Tibial nerve (tissue), 4 donors: ENCODE measurements at regions not wholly inside any gene's neighbourhood (a gene's known extent, or its start where the extent isn't known, plus 50 kb on each side); places are given as distances from the start of the nearest gene placed in this dataset.
"Not testable (repeated sequence)": the region's sequence is repeated elsewhere in the genome, so short reads cannot be mapped to it uniquely, and the experiment has no call there.

ENCODE experiments used
- EP300 ChIP-seq, 2 donors: sonication (generic); formaldehyde crosslinking; IDR thresholded peaks; one replicate each; pipeline ENCODE4 v1.6.1; 2017; ENCODE audit warnings: antibody characterized with exemption in 2 of 2, mild to moderate bottlenecking in 1 of 2
- POLR2A ChIP-seq, 2 donors: fragments of 450-650 bp; IDR thresholded peaks; one replicate each; pipeline ENCODE4 v1.6.1; 2017; ENCODE audit warnings: antibody characterized with exemption in 2 of 2, mild to moderate bottlenecking in 2 of 2, moderate library complexity in 2 of 2
- TF ChIP-seq, protein P1 (sequence below), 5 experiments: fragments of 200-600 bp in 3 of 5; fragments of 450-650 bp in 2 of 5; sonication (generic) in 3 of 5; IDR thresholded peaks; one replicate each; pipeline ENCODE4 v1.5.1; 2016 to 2019; ENCODE audit warnings: antibody characterized with exemption in 5 of 5, mild to moderate bottlenecking in 3 of 5, moderate library complexity in 2 of 5

DNA sequence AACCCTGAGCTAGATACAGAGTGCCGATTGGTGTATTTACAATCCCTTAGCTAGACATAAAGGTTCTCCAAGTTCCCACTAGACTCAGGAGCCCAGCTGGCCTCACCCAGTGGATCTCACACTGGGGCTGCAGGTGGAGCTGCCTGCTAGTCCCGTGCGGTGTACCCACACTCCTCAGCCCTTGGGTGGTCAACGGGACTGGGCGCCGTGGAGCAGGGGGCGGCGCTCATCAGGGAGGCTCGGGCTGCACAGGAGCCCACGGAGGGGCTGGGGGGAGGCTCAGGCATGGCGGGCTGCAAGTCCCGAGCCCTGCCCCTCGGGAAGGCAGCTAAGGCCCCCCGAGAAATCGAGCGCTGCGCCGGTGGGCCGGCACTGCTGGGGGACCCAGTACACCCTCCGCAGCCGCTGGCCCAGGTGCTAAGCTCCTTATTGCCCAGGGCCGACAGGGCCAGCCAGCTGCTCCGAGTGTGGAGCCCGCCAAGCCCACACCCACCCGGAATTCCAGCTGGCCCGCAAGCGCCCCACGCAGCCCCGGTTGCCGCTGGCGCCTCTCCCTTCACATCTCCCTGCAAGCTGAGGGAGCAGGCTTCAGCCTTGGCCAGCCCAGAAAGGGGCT is 1717.4 kb downstream of the SLITRK1 start:
- TF ChIP-seq, protein P1, sequence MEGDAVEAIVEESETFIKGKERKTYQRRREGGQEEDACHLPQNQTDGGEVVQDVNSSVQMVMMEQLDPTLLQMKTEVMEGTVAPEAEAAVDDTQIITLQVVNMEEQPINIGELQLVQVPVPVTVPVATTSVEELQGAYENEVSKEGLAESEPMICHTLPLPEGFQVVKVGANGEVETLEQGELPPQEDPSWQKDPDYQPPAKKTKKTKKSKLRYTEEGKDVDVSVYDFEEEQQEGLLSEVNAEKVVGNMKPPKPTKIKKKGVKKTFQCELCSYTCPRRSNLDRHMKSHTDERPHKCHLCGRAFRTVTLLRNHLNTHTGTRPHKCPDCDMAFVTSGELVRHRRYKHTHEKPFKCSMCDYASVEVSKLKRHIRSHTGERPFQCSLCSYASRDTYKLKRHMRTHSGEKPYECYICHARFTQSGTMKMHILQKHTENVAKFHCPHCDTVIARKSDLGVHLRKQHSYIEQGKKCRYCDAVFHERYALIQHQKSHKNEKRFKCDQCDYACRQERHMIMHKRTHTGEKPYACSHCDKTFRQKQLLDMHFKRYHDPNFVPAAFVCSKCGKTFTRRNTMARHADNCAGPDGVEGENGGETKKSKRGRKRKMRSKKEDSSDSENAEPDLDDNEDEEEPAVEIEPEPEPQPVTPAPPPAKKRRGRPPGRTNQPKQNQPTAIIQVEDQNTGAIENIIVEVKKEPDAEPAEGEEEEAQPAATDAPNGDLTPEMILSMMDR (IDR thresholded peaks at IDR 0.05): not testable (repeated sequence)
- not testable (repeated sequence) for TF ChIP-seq POLR2A, EP300 (IDR thresholded peaks at IDR 0.05)
